HFFc6 (cell line): ENCODE measurements at regions not wholly inside any gene's neighbourhood (a gene's known extent, or its start where the extent isn't known, plus 50 kb on each side); places are given as distances from the start of the nearest gene placed in this dataset.

Experiments used
- DNase-seq: peaks from one replicate; pipeline ENCODE4 v3.0.0-alpha.2; 2018
- H3K27ac Mint-ChIP-seq: 2 replicates; pipeline ENCODE4 v1.8.0; 2020; ENCODE audit warnings: mild to moderate bottlenecking, mixed read lengths
- H3K27me3 Mint-ChIP-seq: 2 replicates; pipeline ENCODE4 v1.8.0; 2021; ENCODE audit warnings: mild to moderate bottlenecking, moderate library complexity, mixed read lengths; ENCODE audit not compliant: insufficient read depth
- H3K36me3 Mint-ChIP-seq: 2 replicates; pipeline ENCODE4 v1.8.0; 2021; ENCODE audit warnings: low read depth, mixed read lengths
- H3K4me1 Mint-ChIP-seq: 2 replicates; pipeline ENCODE4 v1.8.0; 2020; ENCODE audit warnings: low read depth, mixed read lengths
- H3K4me3 Mint-ChIP-seq: 2 replicates; pipeline ENCODE4 v1.8.0; 2020; ENCODE audit warnings: mild to moderate bottlenecking, moderate library complexity, mixed read lengths
- H3K9me3 Mint-ChIP-seq: 2 replicates; pipeline ENCODE4 v1.8.0; 2020; ENCODE audit warnings: mild to moderate bottlenecking, mixed read lengths
- CTCF ChIP-seq: fragments of 200-600 bp; sonication (generic); IDR thresholded peaks from 2 replicates; pipeline ENCODE4 v1.5.0; 2021; ENCODE audit warnings: antibody characterized with exemption, mild to moderate bottlenecking

GRCh38 chr4:57371671-57372070 lies 261.5 kb upstream of the IGFBP7 start:
- TF ChIP-seq CTCF = no peak
- peaks cover 9% of the 10 kb centered on the region; the same call in 1 of the 2 replicates for H3K27me3 Mint-ChIP-seq
- no peak for DNase-seq
- H3K9me3 Mint-ChIP-seq = no peaks in the 10 kb centered on the region
- H3K4me1 Mint-ChIP-seq = peaks cover 28% of the 10 kb centered on the region
- H3K4me3 Mint-ChIP-seq = no peak overlapping the region
- H3K36me3 Mint-ChIP-seq = no peaks in the 10 kb centered on the region
- H3K27ac Mint-ChIP-seq = no peak overlapping the region

- H3K4me1 Mint-ChIP-seq = peaks cover 28% of the 10 kb centered on the region
- no peaks in the 10 kb centered on the region for H3K9me3 Mint-ChIP-seq
- no peak overlapping the region for H3K4me3 Mint-ChIP-seq
- DNase-seq = no peak
- no peak overlapping the region for H3K27ac Mint-ChIP-seq
- no peaks in the 10 kb centered on the region for H3K36me3 Mint-ChIP-seq
- peaks cover 12% of the 10 kb centered on the region; the same call in 1 of the 2 replicates for H3K27me3 Mint-ChIP-seq
- TF ChIP-seq CTCF = no peak
Measured at GRCh38 chr4:57370691-57371090, 260.5 kb upstream of the IGFBP7 start.

GRCh38 chr4:57369446-57369845 lies 259.3 kb upstream of the IGFBP7 start:
- Mint-ChIP-seq H3K4me1 (peaks cover 17% of the 10 kb centered on the region), H3K9me3 (no peaks in the 10 kb centered on the region), H3K27me3 (peaks cover 10% of the 10 kb centered on the region; the same call in 1 of the 2 replicates), H3K36me3 (no peaks in the 10 kb centered on the region), H3K4me3 (no peak overlapping the region), H3K27ac (no peak overlapping the region)
- no peak for TF ChIP-seq CTCF
- DNase-seq = no peak

GRCh38 chr4:57364255-57364654 lies 254.1 kb upstream of the IGFBP7 start:
- Mint-ChIP-seq H3K4me1 (no peaks in the 10 kb centered on the region), H3K27ac (no peak overlapping the region), H3K36me3 (no peaks in the 10 kb centered on the region), H3K27me3 (peaks cover 8% of the 10 kb centered on the region; the same call in 1 of the 2 replicates), H3K9me3 (no peaks in the 10 kb centered on the region), H3K4me3 (no peak overlapping the region)
- DNase-seq = no peak
- no peak for TF ChIP-seq CTCF

GRCh38 chr4:57363346-57363745 lies 253.2 kb upstream of the IGFBP7 start:
- DNase-seq = no peak
- no peaks in the 10 kb centered on the region for H3K4me1 Mint-ChIP-seq
- no peaks in the 10 kb centered on the region for H3K36me3 Mint-ChIP-seq
- H3K9me3 Mint-ChIP-seq = no peaks in the 10 kb centered on the region
- no peak overlapping the region for H3K27ac Mint-ChIP-seq
- peaks cover 9% of the 10 kb centered on the region; the same call in 1 of the 2 replicates for H3K27me3 Mint-ChIP-seq
- H3K4me3 Mint-ChIP-seq = no peak overlapping the region
- no peak for TF ChIP-seq CTCF

GRCh38 chr4:57360681-57361080 lies 250.5 kb upstream of the IGFBP7 start:
- Mint-ChIP-seq H3K4me1 (no peaks in the 10 kb centered on the region), H3K36me3 (no peaks in the 10 kb centered on the region), H3K27me3 (peaks cover 2% of the 10 kb centered on the region), H3K27ac (no peak overlapping the region), H3K4me3 (no peak overlapping the region), H3K9me3 (no peaks in the 10 kb centered on the region)
- DNase-seq = no peak
- no peak for TF ChIP-seq CTCF
